ENCODE measurements at regions not wholly inside any gene's neighbourhood (a gene's known extent, or its start where the extent isn't known, plus 50 kb on each side); places are given as distances from the start of the nearest gene placed in this dataset.

- DNase-seq (ENCODE audit: low spot score), result no peak
- no peak for TF ChIP-seq CTCF (IDR thresholded peaks at IDR 0.05; ENCODE audit: borderline replicate concordance, control extremely low read depth, extremely low read depth, insufficient read depth, missing control alignments)
- in situ Hi-C loops (cut with MboI; ENCODE audit: low sequenced_read_pairs, unreplicated experiment), result no loop called here
Observed at GRCh38 chr12:91414636-91415035, 232.0 kb upstream of the DCN start.

- no peak for TF ChIP-seq CTCF (IDR thresholded peaks at IDR 0.05; ENCODE audit: borderline replicate concordance, control extremely low read depth, extremely low read depth, insufficient read depth, missing control alignments)
- in situ Hi-C loops (cut with MboI; ENCODE audit: low sequenced_read_pairs, unreplicated experiment), result no loop called here
- DNase-seq (ENCODE audit: low spot score), result no peak
Observed at GRCh38 chr12:91413581-91414546, 231.2 kb upstream of the DCN start.

GRCh38 chr12:91406920-91407341 lies 224.3 kb upstream of the DCN start:
- no peak for TF ChIP-seq CTCF (IDR thresholded peaks at IDR 0.05; ENCODE audit: borderline replicate concordance, control extremely low read depth, extremely low read depth, insufficient read depth, missing control alignments)
- in situ Hi-C loops (cut with MboI; ENCODE audit: low sequenced_read_pairs, unreplicated experiment), result no loop called here
- peak; percentile 3 for DNase-seq (ENCODE audit: low spot score)

GRCh38 chr12:91404441-91404840 lies 221.8 kb upstream of the DCN start:
- no peak for DNase-seq (ENCODE audit: low spot score)
- TF ChIP-seq CTCF (IDR thresholded peaks at IDR 0.05; ENCODE audit: borderline replicate concordance, control extremely low read depth, extremely low read depth, insufficient read depth, missing control alignments), result no peak
- in situ Hi-C loops (cut with MboI; ENCODE audit: low sequenced_read_pairs, unreplicated experiment), result no loop called here

- DNase-seq (ENCODE audit: low spot score), result no peak
- no peak for TF ChIP-seq CTCF (IDR thresholded peaks at IDR 0.05; ENCODE audit: borderline replicate concordance, control extremely low read depth, extremely low read depth, insufficient read depth, missing control alignments)
- in situ Hi-C loops (cut with MboI; ENCODE audit: low sequenced_read_pairs, unreplicated experiment), result no loop called here
Observed at GRCh38 chr12:91401190-91401589, 218.6 kb upstream of the DCN start.

GRCh38 chr12:91400271-91400670 lies 217.7 kb upstream of the DCN start:
- DNase-seq (ENCODE audit: low spot score), result no peak
- no peak for TF ChIP-seq CTCF (IDR thresholded peaks at IDR 0.05; ENCODE audit: borderline replicate concordance, control extremely low read depth, extremely low read depth, insufficient read depth, missing control alignments)
- in situ Hi-C loops (cut with MboI; ENCODE audit: low sequenced_read_pairs, unreplicated experiment), result no loop called here

All from GM13976 (cell line).